Activated CD4-positive, alpha-beta T cell treated with anti-CD3 and anti-CD28 coated beads for 36 hours (primary cell): ENCODE measurements at regions not wholly inside any gene's neighbourhood (a gene's known extent, or its start where the extent isn't known, plus 50 kb on each side); places are given as distances from the start of the nearest gene placed in this dataset.

Experiments used
- ATAC-seq: fragments of 200-7000 bp; cut with Tn5 transposase; one replicate; pipeline ENCODE4 v1.10.0; 2021; ENCODE audit warnings: mild to moderate bottlenecking, moderate library complexity
- CTCF ChIA-PET: fragments of 350-600 bp; sonication (Branson Sonifier 250); formaldehyde crosslinking; loops from one replicate; lab custom pipeline; 2021; ENCODE audit warnings: antibody characterized with exemption; lab: Charles Lee
- POLR2A ChIA-PET: fragments of 350-600 bp; sonication (Branson Sonifier 250); formaldehyde crosslinking; loops from one replicate; lab custom pipeline; 2021; ENCODE audit warnings: antibody characterized with exemption, inconsistent platforms; lab: Charles Lee
- DNase-seq: peaks from one replicate; pipeline ENCODE4 v3.0.0-alpha.2; 2020
- H3K27ac Mint-ChIP-seq: one replicate; pipeline ENCODE4 v1.8.0; 2021; ENCODE audit warnings: mixed read lengths
- H3K27me3 Mint-ChIP-seq: one replicate; pipeline ENCODE4 v1.8.0; 2021; ENCODE audit warnings: mixed read lengths
- H3K36me3 Mint-ChIP-seq: one replicate; pipeline ENCODE4 v1.8.0; 2021; ENCODE audit warnings: low read depth, mixed read lengths
- H3K4me1 Mint-ChIP-seq: one replicate; pipeline ENCODE4 v1.8.0; 2021; ENCODE audit warnings: mixed read lengths
- H3K4me3 Mint-ChIP-seq: one replicate; pipeline ENCODE4 v1.8.0; 2021; ENCODE audit warnings: mild to moderate bottlenecking, moderate library complexity, mixed read lengths
- H3K9me3 Mint-ChIP-seq: one replicate; pipeline ENCODE4 v1.8.0; 2021; ENCODE audit warnings: low read depth, mixed read lengths
- intact Hi-C, 2 experiments: fragments of 100-400 bp; cut with DNase I in 1 of 2; cut with micrococcal nuclease in 1 of 2; formaldehyde crosslinking; loops; one replicate each; pipeline versions ENCODE4 v1.14.2 to v1.15.1; 2022 to 2024; cut with DNase I, micrococcal nuclease

DNA sequence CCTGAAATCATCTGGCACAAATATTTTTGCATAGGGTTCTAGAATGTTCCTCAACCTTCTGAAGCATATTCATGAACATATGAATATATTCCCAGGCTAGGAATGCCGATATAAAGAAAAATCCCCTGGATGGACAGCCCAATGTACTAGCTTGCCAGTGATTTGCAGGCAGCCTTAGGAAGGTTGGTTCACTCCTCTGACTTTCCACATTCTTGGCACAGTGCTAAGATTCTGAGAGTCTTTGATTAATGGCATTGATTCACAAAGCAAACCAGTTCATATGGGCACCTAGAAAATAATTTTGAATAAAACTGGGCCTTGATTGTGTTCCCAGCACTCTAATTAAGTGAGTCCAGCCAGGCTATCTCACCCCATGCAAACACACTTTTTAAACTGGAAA, 56.9 kb upstream of the ENPP4 start:
- Mint-ChIP-seq H3K27ac (no peak overlapping the region), H3K4me1 (peaks cover under 1% of the 10 kb centered on the region), H3K4me3 (no peak overlapping the region), H3K36me3 (no peaks in the 10 kb centered on the region), H3K9me3 (peaks cover 4% of the 10 kb centered on the region), H3K27me3 (peaks cover 3% of the 10 kb centered on the region)
- DNase-seq, result no peak
- intact Hi-C loops, result no loop called here
- ATAC-seq, result no peak
- ChIA-PET POLR2A (no interaction called here), CTCF (interaction anchor here (0.7 kb wide), 1 partner anchor 25 kb away, joined by 3 read pairs; no protein-coding TSS in a partner anchor)

DNA sequence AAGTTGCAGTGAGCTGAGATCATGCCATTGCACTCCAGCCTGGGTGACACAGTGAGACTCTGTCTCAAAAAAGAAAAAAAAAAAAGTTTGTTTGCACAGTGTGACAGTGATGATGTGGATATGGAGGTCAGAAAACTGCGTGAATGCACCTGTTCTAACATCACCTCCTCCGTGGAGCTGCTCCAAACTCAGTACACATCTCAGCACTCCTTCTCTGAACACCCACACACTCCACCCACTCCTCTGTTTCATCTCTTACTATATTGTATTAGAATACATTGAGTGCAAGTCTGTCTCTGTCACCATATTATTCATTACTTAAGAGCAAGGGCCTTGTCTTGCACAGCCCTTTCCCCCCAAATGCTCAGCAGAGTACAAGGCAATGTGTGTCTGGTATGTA, 51.5 kb upstream of the ENPP4 start:
- peak; percentile 34 for DNase-seq
- intact Hi-C loops, result no loop called here
- Mint-ChIP-seq H3K27me3 (no peaks in the 10 kb centered on the region), H3K4me3 (no peak overlapping the region), H3K4me1 (peaks cover 8% of the 10 kb centered on the region), H3K27ac (no peak overlapping the region), H3K36me3 (no peaks in the 10 kb centered on the region), H3K9me3 (no peaks in the 10 kb centered on the region)
- peak; percentile 69 for ATAC-seq
- ChIA-PET CTCF (interaction anchor here (0.6 to 1.7 kb wide), 2 partner anchors 12 to 1169 kb away, joined by 5 to 8 read pairs; no protein-coding TSS in a partner anchor), POLR2A (no interaction called here)

DNA sequence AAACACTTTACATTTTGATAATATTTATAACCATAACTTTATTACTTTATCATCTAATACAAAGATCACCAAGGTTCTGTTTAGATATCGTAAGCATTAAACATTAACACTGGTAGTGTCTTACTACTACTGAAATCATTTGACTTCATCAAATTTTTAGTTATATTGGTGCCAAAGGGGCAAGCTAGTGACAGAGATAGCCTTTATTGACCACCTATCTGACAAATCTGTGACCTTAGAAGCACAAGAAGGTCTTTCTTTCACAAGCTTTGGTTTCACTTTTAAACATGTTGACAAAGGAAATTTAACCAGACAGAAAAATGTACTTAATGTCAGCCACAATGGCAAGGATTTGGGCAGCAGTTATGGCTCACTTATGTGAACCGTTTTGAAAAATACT, 50.7 kb upstream of the ENPP4 start:
- intact Hi-C loops, result no loop called here
- Mint-ChIP-seq H3K4me3 (no peak overlapping the region), H3K4me1 (peaks cover 8% of the 10 kb centered on the region), H3K36me3 (no peaks in the 10 kb centered on the region), H3K27me3 (no peaks in the 10 kb centered on the region), H3K9me3 (no peaks in the 10 kb centered on the region), H3K27ac (no peak overlapping the region)
- CTCF ChIA-PET, result no interaction called here
- POLR2A ChIA-PET, result no interaction called here
- ATAC-seq (no peak), DNase-seq (no peak)
